ENCODE measurements at regions not wholly inside any gene's neighbourhood (a gene's known extent, or its start where the extent isn't known, plus 50 kb on each side); places are given as distances from the start of the nearest gene placed in this dataset.

GRCh38 chr5:173826428-173827350 is 61.5 kb upstream of the CPEB4 start (continued):
- TF ChIP-seq HDAC6 (IDR thresholded peaks at IDR 0.05; ENCODE audit: low read depth, low read length) (no peak), ZNF564 (CRISPR knock-in tag; IDR thresholded peaks at IDR 0.05) (no peak), THRA (CRISPR knock-in tag; IDR thresholded peaks at IDR 0.05; ENCODE audit: borderline replicate concordance) (peak; percentile 83; the same call in 1 of the 2 replicates), RFX3 (CRISPR knock-in tag; IDR thresholded peaks at IDR 0.05) (no peak), ZBTB7B (CRISPR knock-in tag; IDR thresholded peaks at IDR 0.05) (peak; percentile 59; the same call in 1 of the 2 replicates), ZNF724P (CRISPR knock-in tag; IDR thresholded peaks at IDR 0.05; ENCODE audit: borderline replicate concordance) (no peak), BRCA1 (CRISPR knock-in tag; IDR thresholded peaks at IDR 0.05) (0 out of 2 replicates have a peak, but pooled peaks have one; percentile 56), THAP8 (CRISPR knock-in tag; IDR thresholded peaks at IDR 0.05; ENCODE audit: borderline replicate concordance) (no peak), SATB2 (CRISPR knock-in tag; IDR thresholded peaks at IDR 0.05) (no peak), HNF4A (CRISPR knock-in tag; IDR thresholded peaks at IDR 0.05) (peak; percentile 75), REL (CRISPR knock-in tag; conservative IDR thresholded peaks at IDR 0.05) (no peak), ZNF12 (CRISPR knock-in tag; IDR thresholded peaks at IDR 0.05) (no peak), ZNF296 (CRISPR knock-in tag; conservative IDR thresholded peaks at IDR 0.05) (no peak), FOXO1 (CRISPR knock-in tag; IDR thresholded peaks at IDR 0.05) (no peak), SMC3 (IDR thresholded peaks at IDR 0.05; ENCODE audit: low read length) (no peak), TBL1XR1 (IDR thresholded peaks at IDR 0.05; ENCODE audit: borderline replicate concordance, low read length, partially characterized antibody) (peak; percentile 73), ZNF720 (CRISPR knock-in tag; IDR thresholded peaks at IDR 0.05) (no peak), RELA (CRISPR knock-in tag; IDR thresholded peaks at IDR 0.05) (no peak), ARID5B (CRISPR knock-in tag; IDR thresholded peaks at IDR 0.05) (peak; percentile 76)
- TF ChIP-seq, protein P1, sequence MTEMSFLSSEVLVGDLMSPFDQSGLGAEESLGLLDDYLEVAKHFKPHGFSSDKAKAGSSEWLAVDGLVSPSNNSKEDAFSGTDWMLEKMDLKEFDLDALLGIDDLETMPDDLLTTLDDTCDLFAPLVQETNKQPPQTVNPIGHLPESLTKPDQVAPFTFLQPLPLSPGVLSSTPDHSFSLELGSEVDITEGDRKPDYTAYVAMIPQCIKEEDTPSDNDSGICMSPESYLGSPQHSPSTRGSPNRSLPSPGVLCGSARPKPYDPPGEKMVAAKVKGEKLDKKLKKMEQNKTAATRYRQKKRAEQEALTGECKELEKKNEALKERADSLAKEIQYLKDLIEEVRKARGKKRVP (CRISPR knock-in tag; IDR thresholded peaks at IDR 0.05) = no peak

Measured in HepG2 (cell line).